HG03442 (cell line): ENCODE measurements at regions not wholly inside any gene's neighbourhood (a gene's known extent, or its start where the extent isn't known, plus 50 kb on each side); places are given as distances from the start of the nearest gene placed in this dataset.

Source experiments
- ATAC-seq: cut with Tn5 transposase; IDR thresholded peaks from one replicate; pipeline ENCODE4 v1.9.1; 2021; ENCODE audit warnings: mild to moderate bottlenecking, moderate library complexity; ENCODE audit not compliant: unreplicated experiment

- no peak for ATAC-seq
These were observed 72.1 kb upstream of the STK32A start for GRCh38 chr5:147162740-147163139.

GRCh38 chr5:147167529-147167928, 67.3 kb upstream of the STK32A start:
- ATAC-seq, result no peak

- no peak for ATAC-seq
These were observed 66.1 kb upstream of the STK32A start for GRCh38 chr5:147168578-147169327.

- no peak for ATAC-seq
These were observed 65.4 kb upstream of the STK32A start for GRCh38 chr5:147169399-147169798.

- no peak for ATAC-seq
These were observed 64.9 kb upstream of the STK32A start for GRCh38 chr5:147169901-147170300.

- peak; percentile 58 for ATAC-seq
These were observed 64.2 kb upstream of the STK32A start for GRCh38 chr5:147170603-147171002.

- no peak for ATAC-seq
These were observed 60.1 kb upstream of the STK32A start for GRCh38 chr5:147174671-147175265.

GRCh38 chr5:147175516-147176097, 59.2 kb upstream of the STK32A start:
- no peak for ATAC-seq

- no peak for ATAC-seq
These were observed 58.4 kb upstream of the STK32A start for GRCh38 chr5:147176422-147176821.

- no peak for ATAC-seq
These were observed 57.5 kb upstream of the STK32A start for GRCh38 chr5:147177125-147177840.

- no peak for ATAC-seq
These were observed 55.2 kb upstream of the STK32A start for GRCh38 chr5:147179562-147180147.

- ATAC-seq, result no peak
These were observed 54.1 kb upstream of the STK32A start for GRCh38 chr5:147180751-147181150.
